Stomach (tissue), 8 donors: ENCODE measurements at regions not wholly inside any gene's neighbourhood (a gene's known extent, or its start where the extent isn't known, plus 50 kb on each side); places are given as distances from the start of the nearest gene placed in this dataset.

Source experiments
- DNase-seq, 2 donors: peaks; one replicate each; pipeline versions ENCODE4 v3.0.0 to v3.0.0-alpha.2; 2013 to 2019
- H3K27ac ChIP-seq, 5 donors: fragments of 200-600 bp in 4 of 5; sonication (generic) in 4 of 5; one replicate each; pipeline ENCODE4 v1.5.1; 2013 to 2019; ENCODE audit warnings: mild to moderate bottlenecking in 1 of 5, moderate library complexity in 1 of 5
- H3K27me3 ChIP-seq, 3 donors: fragments of 200-600 bp; sonication (generic); one replicate each; pipeline ENCODE4 v1.5.1; 2017 to 2019; ENCODE audit warnings: mixed run types in 1 of 3
- H3K36me3 ChIP-seq, 4 donors: fragments of 200-600 bp; sonication (generic); 1 replicate in 3 of 4; 2 replicates in 1 of 4; pipeline ENCODE4 v1.5.1; 2016 to 2019
- H3K4me1 ChIP-seq, 4 donors: fragments of 200-600 bp; sonication (generic); one replicate each; pipeline ENCODE4 v1.5.1; 2016 to 2019
- H3K4me3 ChIP-seq, 4 donors: fragments of 200-600 bp; sonication (generic) in 3 of 4; one replicate each; pipeline ENCODE4 v1.5.1; 2016 to 2019; ENCODE audit warnings: mild to moderate bottlenecking in 1 of 4
- H3K9me3 ChIP-seq, 4 donors: fragments of 200-600 bp; sonication (generic); one replicate each; pipeline ENCODE4 v1.5.1; 2016 to 2019
- EP300 ChIP-seq: sonication (generic); formaldehyde crosslinking; IDR thresholded peaks from one replicate; pipeline ENCODE4 v1.6.1; 2017; ENCODE audit warnings: antibody characterized with exemption
- POLR2A ChIP-seq, 4 donors: fragments of 450-650 bp; IDR thresholded peaks; one replicate each; pipeline ENCODE4 v1.6.1; 2016; ENCODE audit warnings: antibody characterized with exemption in 4 of 4, control low read depth in 2 of 4, mild to moderate bottlenecking in 1 of 4, moderate library complexity in 1 of 4
- POLR2AphosphoS5 ChIP-seq, 3 donors: sonication (generic); formaldehyde crosslinking; IDR thresholded peaks; one replicate each; pipeline ENCODE4 v1.6.1; 2016; ENCODE audit warnings: antibody characterized with exemption in 3 of 3
- WGBS, 5 donors: extraction: QIAGEN DNeasy Blood & Tissue Kit in 3 of 5; methylation state at CpG; one replicate each; pipeline versions ENCODE4 v1.1.5 to v1.1.7; 2013 to 2018; 5-methylcytosine and 5-hydroxymethylcytosine counted together
- intact Hi-C: fragments of 100-400 bp; cut with DNase I; formaldehyde crosslinking; loops from one replicate; pipeline ENCODE4 v1.15.1; 2023; ENCODE audit warnings: low total_unique reads
- TF ChIP-seq, protein P1 (sequence below), 7 experiments: fragments of 450-650 bp in 4 of 7; fragments of 200-600 bp in 3 of 7; sonication (generic) in 3 of 7; IDR thresholded peaks; one replicate each; pipeline ENCODE4 v1.5.1; 2016 to 2019; ENCODE audit warnings: antibody characterized with exemption in 7 of 7, control low read depth in 2 of 7, mild to moderate bottlenecking in 1 of 7
- donor health status: healthy with polysubstance abuse.
- donor health status: Bipolar disorder and iron deficiency.
- donor health status: healthy.

DNA sequence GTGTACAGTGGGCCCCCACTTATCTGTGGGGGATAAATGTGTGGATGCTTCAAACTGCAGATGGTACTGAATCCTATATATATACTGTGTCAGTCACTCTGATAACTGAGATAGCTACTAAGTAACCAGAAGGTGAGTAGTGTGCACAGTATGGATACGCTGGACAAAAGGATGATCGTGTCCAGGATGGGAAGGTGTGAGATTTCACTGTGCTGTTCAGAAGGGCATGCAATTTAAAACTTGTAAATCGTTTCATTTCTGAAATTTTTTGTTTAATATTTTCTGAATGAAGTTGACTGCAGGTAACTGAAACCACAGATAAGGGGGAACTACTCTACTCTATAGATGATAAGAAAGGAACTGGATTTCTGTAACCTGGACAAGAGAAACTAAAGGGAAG, 52.1 kb upstream of the SESN3 start:
- intact Hi-C loops: no loop called here
- 80 to 91% (median 84%) methylated on average over 3 of the region's 3 CpGs for WGBS, 5 donors
- Histone ChIP-seq H3K4me1 (peaks cover 0 to 26% (median 6%) of the 10 kb centered on the region in 4 donors), H3K36me3 (no peaks in the 10 kb centered on the region), H3K4me3 (no peak overlapping the region), H3K9me3 (no peaks in the 10 kb centered on the region), H3K27me3 (no peaks in the 10 kb centered on the region), H3K27ac (peak overlapping the region in 1 of 5 donors; percentile 32)
- TF ChIP-seq POLR2A (IDR thresholded peaks at IDR 0.05) (no peak), EP300 (no peak), POLR2AphosphoS5 (IDR thresholded peaks at IDR 0.05) (no peak)
- TF ChIP-seq, protein P1, sequence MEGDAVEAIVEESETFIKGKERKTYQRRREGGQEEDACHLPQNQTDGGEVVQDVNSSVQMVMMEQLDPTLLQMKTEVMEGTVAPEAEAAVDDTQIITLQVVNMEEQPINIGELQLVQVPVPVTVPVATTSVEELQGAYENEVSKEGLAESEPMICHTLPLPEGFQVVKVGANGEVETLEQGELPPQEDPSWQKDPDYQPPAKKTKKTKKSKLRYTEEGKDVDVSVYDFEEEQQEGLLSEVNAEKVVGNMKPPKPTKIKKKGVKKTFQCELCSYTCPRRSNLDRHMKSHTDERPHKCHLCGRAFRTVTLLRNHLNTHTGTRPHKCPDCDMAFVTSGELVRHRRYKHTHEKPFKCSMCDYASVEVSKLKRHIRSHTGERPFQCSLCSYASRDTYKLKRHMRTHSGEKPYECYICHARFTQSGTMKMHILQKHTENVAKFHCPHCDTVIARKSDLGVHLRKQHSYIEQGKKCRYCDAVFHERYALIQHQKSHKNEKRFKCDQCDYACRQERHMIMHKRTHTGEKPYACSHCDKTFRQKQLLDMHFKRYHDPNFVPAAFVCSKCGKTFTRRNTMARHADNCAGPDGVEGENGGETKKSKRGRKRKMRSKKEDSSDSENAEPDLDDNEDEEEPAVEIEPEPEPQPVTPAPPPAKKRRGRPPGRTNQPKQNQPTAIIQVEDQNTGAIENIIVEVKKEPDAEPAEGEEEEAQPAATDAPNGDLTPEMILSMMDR (IDR thresholded peaks at IDR 0.05): no peak
- DNase-seq: no peak

DNA sequence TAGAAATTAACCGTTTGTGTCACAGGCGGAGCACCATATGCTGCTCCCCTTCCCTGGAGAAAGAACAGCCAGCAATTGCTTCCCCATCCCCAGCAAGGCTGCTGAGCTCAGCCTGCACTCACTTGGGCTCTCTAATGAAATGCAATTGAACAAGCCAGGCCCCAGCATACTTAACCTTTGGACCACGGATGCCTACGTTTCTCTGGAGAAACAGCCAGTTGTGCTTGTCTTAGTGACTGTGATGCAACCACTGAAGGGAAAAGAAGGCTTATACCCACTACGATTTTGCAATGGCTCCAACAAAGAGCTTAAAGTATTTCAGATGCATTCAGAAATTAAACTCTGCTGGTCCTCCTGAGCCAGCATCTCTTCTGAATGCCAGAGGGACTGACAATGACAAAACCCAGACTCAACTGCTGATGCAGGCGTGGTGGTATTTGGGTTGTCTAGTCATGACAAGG, 51.3 kb upstream of the SESN3 start:
- no peaks in the 10 kb centered on the region for H3K27me3 ChIP-seq
- intact Hi-C loops: no loop called here
- DNase-seq: peak in 1 of 2 donors; percentile 63
- WGBS, 5 donors: 52 to 67% (median 59%) methylated on average over 6 of the region's 6 CpGs
- H3K4me1 ChIP-seq: peaks cover 0 to 26% (median 6%) of the 10 kb centered on the region in 4 donors
- TF ChIP-seq POLR2AphosphoS5 (IDR thresholded peaks at IDR 0.05): peak in 1 of 3 donors; percentile 84
- TF ChIP-seq POLR2A (IDR thresholded peaks at IDR 0.05): no peak
- H3K9me3 ChIP-seq: no peaks in the 10 kb centered on the region
- no peaks in the 10 kb centered on the region for H3K36me3 ChIP-seq
- H3K27ac ChIP-seq: peak overlapping the region in 2 of 5 donors; percentile 32 to 39
- no peak overlapping the region for H3K4me3 ChIP-seq
